Heart left ventricle (tissue), 13 donors: ENCODE measurements at regions not wholly inside any gene's neighbourhood (a gene's known extent, or its start where the extent isn't known, plus 50 kb on each side); places are given as distances from the start of the nearest gene placed in this dataset.

Experiments
- POLR2A ChIP-seq, 2 donors: fragments of 450-650 bp; IDR thresholded peaks; one replicate each; pipeline ENCODE4 v1.6.1; 2017; ENCODE audit warnings: antibody characterized with exemption in 2 of 2, mild to moderate bottlenecking in 2 of 2, moderate library complexity in 2 of 2
- TF ChIP-seq, protein P1 (sequence below), 12 donors: fragments of 200-600 bp; sonication (generic) in 4 of 12; IDR thresholded peaks; one replicate each; pipeline versions ENCODE4 v1.5.0 to v1.8.0; 2018 to 2022; ENCODE audit warnings: antibody characterized with exemption in 12 of 12, mild to moderate bottlenecking in 5 of 12
- donor health status: ischemic (EF 13 %, LVEDD 7.1; RV severe dilation, severe dysfunction).
- donor health status: DM: no; HTN: yes; CAD: no.
- donor health status: DM: no; HTN: no; CAD: no.
- donor health status: ischemic (EF 25% LVEDD 6.9; RV normal size, moderate dysfunction).
- donor health status: ischemic (EF 25% LVEDD 5.7; RV mildly dilated, moderate dysfunction).
- donor health status: ischemic (EF 35%, LVEDD 5.7; RV mildly dilated, moderate dysfunction).
- donor health status: nonischemic (EF 11% LVEDD 7.7; RV severe dilation, severe dysfunction).
- donor health status: DM: yes; HTN: yes; CAD: no.
- donor health status: PGD.
- donor health status: ischemic (EF 29% LVEDD 5.4; RV normal size, mild dysfunction).
- donor health status: nonischemic (EF 23%, LVEDD 6.1; RV moderate dilation, normal function).

DNA sequence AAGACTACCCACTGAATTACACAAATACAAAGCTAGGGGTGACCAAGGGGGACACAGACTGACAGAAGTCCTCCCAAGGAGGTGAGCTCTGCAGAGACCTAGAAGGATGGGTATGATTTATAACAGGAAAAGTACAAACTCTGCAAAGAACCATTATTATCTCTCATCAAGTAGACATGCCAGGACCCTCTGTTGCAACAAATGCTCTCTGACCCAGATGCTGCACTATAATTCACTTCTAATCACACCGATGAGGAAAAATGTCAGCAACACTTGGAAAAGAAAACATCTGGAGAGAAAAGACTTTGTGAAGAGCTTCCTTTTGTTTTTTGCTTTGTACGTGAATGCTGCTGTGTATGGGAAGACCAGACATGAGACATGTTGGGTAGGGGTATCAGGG, 178.3 kb upstream of the PDE1C start:
- TF ChIP-seq, protein P1, sequence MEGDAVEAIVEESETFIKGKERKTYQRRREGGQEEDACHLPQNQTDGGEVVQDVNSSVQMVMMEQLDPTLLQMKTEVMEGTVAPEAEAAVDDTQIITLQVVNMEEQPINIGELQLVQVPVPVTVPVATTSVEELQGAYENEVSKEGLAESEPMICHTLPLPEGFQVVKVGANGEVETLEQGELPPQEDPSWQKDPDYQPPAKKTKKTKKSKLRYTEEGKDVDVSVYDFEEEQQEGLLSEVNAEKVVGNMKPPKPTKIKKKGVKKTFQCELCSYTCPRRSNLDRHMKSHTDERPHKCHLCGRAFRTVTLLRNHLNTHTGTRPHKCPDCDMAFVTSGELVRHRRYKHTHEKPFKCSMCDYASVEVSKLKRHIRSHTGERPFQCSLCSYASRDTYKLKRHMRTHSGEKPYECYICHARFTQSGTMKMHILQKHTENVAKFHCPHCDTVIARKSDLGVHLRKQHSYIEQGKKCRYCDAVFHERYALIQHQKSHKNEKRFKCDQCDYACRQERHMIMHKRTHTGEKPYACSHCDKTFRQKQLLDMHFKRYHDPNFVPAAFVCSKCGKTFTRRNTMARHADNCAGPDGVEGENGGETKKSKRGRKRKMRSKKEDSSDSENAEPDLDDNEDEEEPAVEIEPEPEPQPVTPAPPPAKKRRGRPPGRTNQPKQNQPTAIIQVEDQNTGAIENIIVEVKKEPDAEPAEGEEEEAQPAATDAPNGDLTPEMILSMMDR (IDR thresholded peaks at IDR 0.05), result no peak
- TF ChIP-seq POLR2A (IDR thresholded peaks at IDR 0.05), result no peak
